Adrenal gland (tissue), 5 donors: ENCODE measurements at regions not wholly inside any gene's neighbourhood (a gene's known extent, or its start where the extent isn't known, plus 50 kb on each side); places are given as distances from the start of the nearest gene placed in this dataset.

ENCODE experiments used
- POLR2A ChIP-seq, 2 donors: fragments of 450-650 bp; IDR thresholded peaks; one replicate each; pipeline ENCODE4 v1.6.1; 2017; ENCODE audit warnings: antibody characterized with exemption in 2 of 2, mild to moderate bottlenecking in 2 of 2, moderate library complexity in 1 of 2
- TF ChIP-seq, protein P1 (sequence below), 6 experiments: fragments of 450-650 bp in 4 of 6; fragments of 200-600 bp in 2 of 6; sonication (generic) in 1 of 6; IDR thresholded peaks; 1 replicate in 5 of 6; 2 replicates in 1 of 6; pipeline versions ENCODE4 v1.5.1 to v1.8.0; 2016 to 2021; ENCODE audit warnings: antibody characterized with exemption in 6 of 6, mild to moderate bottlenecking in 2 of 6, moderate library complexity in 1 of 6
- donor health status: DM: no; HTN: no; CAD: no.

DNA sequence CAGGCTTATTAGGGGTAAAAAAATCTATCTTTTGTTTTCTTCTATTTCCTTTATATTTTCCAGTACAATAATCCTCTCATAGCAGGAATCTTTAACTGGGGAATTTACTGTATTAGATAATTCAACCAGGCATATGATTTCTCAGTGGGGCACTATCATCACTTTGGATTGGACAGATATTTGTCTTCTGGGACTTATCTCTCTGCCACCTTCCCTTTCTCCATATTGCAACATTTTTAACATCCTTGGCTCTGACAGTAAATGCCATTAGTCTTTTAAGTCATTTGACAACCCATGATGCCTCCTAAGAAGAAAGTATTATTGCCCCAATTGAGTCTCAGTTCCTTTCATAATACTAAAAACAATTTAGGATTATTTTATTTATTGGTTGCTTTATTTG lies 304.1 kb downstream of the FGF10 start:
- TF ChIP-seq POLR2A (IDR thresholded peaks at IDR 0.05), result no peak
- TF ChIP-seq, protein P1, sequence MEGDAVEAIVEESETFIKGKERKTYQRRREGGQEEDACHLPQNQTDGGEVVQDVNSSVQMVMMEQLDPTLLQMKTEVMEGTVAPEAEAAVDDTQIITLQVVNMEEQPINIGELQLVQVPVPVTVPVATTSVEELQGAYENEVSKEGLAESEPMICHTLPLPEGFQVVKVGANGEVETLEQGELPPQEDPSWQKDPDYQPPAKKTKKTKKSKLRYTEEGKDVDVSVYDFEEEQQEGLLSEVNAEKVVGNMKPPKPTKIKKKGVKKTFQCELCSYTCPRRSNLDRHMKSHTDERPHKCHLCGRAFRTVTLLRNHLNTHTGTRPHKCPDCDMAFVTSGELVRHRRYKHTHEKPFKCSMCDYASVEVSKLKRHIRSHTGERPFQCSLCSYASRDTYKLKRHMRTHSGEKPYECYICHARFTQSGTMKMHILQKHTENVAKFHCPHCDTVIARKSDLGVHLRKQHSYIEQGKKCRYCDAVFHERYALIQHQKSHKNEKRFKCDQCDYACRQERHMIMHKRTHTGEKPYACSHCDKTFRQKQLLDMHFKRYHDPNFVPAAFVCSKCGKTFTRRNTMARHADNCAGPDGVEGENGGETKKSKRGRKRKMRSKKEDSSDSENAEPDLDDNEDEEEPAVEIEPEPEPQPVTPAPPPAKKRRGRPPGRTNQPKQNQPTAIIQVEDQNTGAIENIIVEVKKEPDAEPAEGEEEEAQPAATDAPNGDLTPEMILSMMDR (IDR thresholded peaks at IDR 0.05), result no peak
